ENCODE measurements at regions not wholly inside any gene's neighbourhood (a gene's known extent, or its start where the extent isn't known, plus 50 kb on each side); places are given as distances from the start of the nearest gene placed in this dataset.

- Histone ChIP-seq H3K4me3 (ENCODE audit: low read depth, low read length) (no peak overlapping the region), H3K27ac (ENCODE audit: low read depth, low read length) (no peak overlapping the region), H3K27me3 (ENCODE audit: control insufficient read depth, insufficient read depth, low read length) (no peaks in the 10 kb centered on the region), H3K4me1 (ENCODE audit: control insufficient read depth, insufficient read depth, low read length) (no peaks in the 10 kb centered on the region), H3K9ac (ENCODE audit: low read length) (no peak overlapping the region), H3K36me3 (ENCODE audit: control insufficient read depth, insufficient read depth, low read length) (no peaks in the 10 kb centered on the region), H3K9me3 (ENCODE audit: control insufficient read depth, insufficient read depth, low read depth, low read length) (no peaks in the 10 kb centered on the region)
These were observed 155.5 kb upstream of the GRIN3A start for GRCh38 chr9:101893661-101894646.

GRCh38 chr9:101881508-101881907 is 143.1 kb upstream of the GRIN3A start:
- H3K27ac ChIP-seq (ENCODE audit: low read depth, low read length) = no peak overlapping the region
- H3K9ac ChIP-seq (ENCODE audit: low read length) = no peak overlapping the region
- H3K9me3 ChIP-seq (ENCODE audit: control insufficient read depth, insufficient read depth, low read depth, low read length) = no peaks in the 10 kb centered on the region
- no peaks in the 10 kb centered on the region for H3K36me3 ChIP-seq (ENCODE audit: control insufficient read depth, insufficient read depth, low read length)
- no peak overlapping the region for H3K4me3 ChIP-seq (ENCODE audit: low read depth, low read length)
- no peaks in the 10 kb centered on the region for H3K4me1 ChIP-seq (ENCODE audit: control insufficient read depth, insufficient read depth, low read length)
- H3K27me3 ChIP-seq (ENCODE audit: control insufficient read depth, insufficient read depth, low read length) = no peaks in the 10 kb centered on the region

- Histone ChIP-seq H3K27ac (ENCODE audit: low read depth, low read length) (no peak overlapping the region), H3K4me3 (ENCODE audit: low read depth, low read length) (no peak overlapping the region), H3K36me3 (ENCODE audit: control insufficient read depth, insufficient read depth, low read length) (no peaks in the 10 kb centered on the region), H3K27me3 (ENCODE audit: control insufficient read depth, insufficient read depth, low read length) (no peaks in the 10 kb centered on the region), H3K9ac (ENCODE audit: low read length) (no peak overlapping the region), H3K4me1 (ENCODE audit: control insufficient read depth, insufficient read depth, low read length) (no peaks in the 10 kb centered on the region), H3K9me3 (ENCODE audit: control insufficient read depth, insufficient read depth, low read depth, low read length) (no peaks in the 10 kb centered on the region)
These were observed 142.4 kb upstream of the GRIN3A start for GRCh38 chr9:101880846-101881245.

- H3K27me3 ChIP-seq (ENCODE audit: control insufficient read depth, insufficient read depth, low read length) = no peaks in the 10 kb centered on the region
- no peaks in the 10 kb centered on the region for H3K9me3 ChIP-seq (ENCODE audit: control insufficient read depth, insufficient read depth, low read depth, low read length)
These were observed 140.3 kb upstream of the GRIN3A start for GRCh38 chr9:101878734-101879133.

GRCh38 chr9:101877439-101877838 is 139.0 kb upstream of the GRIN3A start:
- H3K4me1 ChIP-seq (ENCODE audit: control insufficient read depth, insufficient read depth, low read length) = 0 out of 2 replicates have a peak, but pooled peaks cover 4% of the 10 kb centered on the region
- H3K9me3 ChIP-seq (ENCODE audit: control insufficient read depth, insufficient read depth, low read depth, low read length) = no peaks in the 10 kb centered on the region

More at GRCh38 chr9:101878734-101879133, 140.3 kb upstream of the GRIN3A start:
- no peak overlapping the region for H3K9ac ChIP-seq (ENCODE audit: low read length)
- H3K36me3 ChIP-seq (ENCODE audit: control insufficient read depth, insufficient read depth, low read length) = no peaks in the 10 kb centered on the region
- 0 out of 2 replicates have a peak, but pooled peaks cover 4% of the 10 kb centered on the region for H3K4me1 ChIP-seq (ENCODE audit: control insufficient read depth, insufficient read depth, low read length)
- H3K4me3 ChIP-seq (ENCODE audit: low read depth, low read length) = no peak overlapping the region
- H3K27ac ChIP-seq (ENCODE audit: low read depth, low read length) = no peak overlapping the region

GRCh38 chr9:101861472-101861871 is 123.0 kb upstream of the GRIN3A start:
- H3K27ac ChIP-seq (ENCODE audit: low read depth, low read length) = no peak overlapping the region
- H3K4me1 ChIP-seq (ENCODE audit: control insufficient read depth, insufficient read depth, low read length) = no peaks in the 10 kb centered on the region
- no peak overlapping the region for H3K9ac ChIP-seq (ENCODE audit: low read length)
- H3K4me3 ChIP-seq (ENCODE audit: low read depth, low read length) = no peak overlapping the region
- no peaks in the 10 kb centered on the region for H3K36me3 ChIP-seq (ENCODE audit: control insufficient read depth, insufficient read depth, low read length)
- no peaks in the 10 kb centered on the region for H3K9me3 ChIP-seq (ENCODE audit: control insufficient read depth, insufficient read depth, low read depth, low read length)
- no peaks in the 10 kb centered on the region for H3K27me3 ChIP-seq (ENCODE audit: control insufficient read depth, insufficient read depth, low read length)

More at GRCh38 chr9:101877439-101877838, 139.0 kb upstream of the GRIN3A start:
- H3K27ac ChIP-seq (ENCODE audit: low read depth, low read length) = no peak overlapping the region
- H3K27me3 ChIP-seq (ENCODE audit: control insufficient read depth, insufficient read depth, low read length) = no peaks in the 10 kb centered on the region
- H3K4me3 ChIP-seq (ENCODE audit: low read depth, low read length) = no peak overlapping the region
- no peak overlapping the region for H3K9ac ChIP-seq (ENCODE audit: low read length)
- no peaks in the 10 kb centered on the region for H3K36me3 ChIP-seq (ENCODE audit: control insufficient read depth, insufficient read depth, low read length)

- Histone ChIP-seq H3K27me3 (ENCODE audit: control insufficient read depth, insufficient read depth, low read length) (no peaks in the 10 kb centered on the region), H3K27ac (ENCODE audit: low read depth, low read length) (no peak overlapping the region), H3K4me3 (ENCODE audit: low read depth, low read length) (no peak overlapping the region), H3K9ac (ENCODE audit: low read length) (no peak overlapping the region), H3K4me1 (ENCODE audit: control insufficient read depth, insufficient read depth, low read length) (no peaks in the 10 kb centered on the region), H3K36me3 (ENCODE audit: control insufficient read depth, insufficient read depth, low read length) (no peaks in the 10 kb centered on the region), H3K9me3 (ENCODE audit: control insufficient read depth, insufficient read depth, low read depth, low read length) (no peaks in the 10 kb centered on the region)
These were observed 122.5 kb upstream of the GRIN3A start for GRCh38 chr9:101860920-101861319.

GRCh38 chr9:101859620-101860019 is 121.2 kb upstream of the GRIN3A start:
- no peaks in the 10 kb centered on the region for H3K36me3 ChIP-seq (ENCODE audit: control insufficient read depth, insufficient read depth, low read length)
- no peaks in the 10 kb centered on the region for H3K4me1 ChIP-seq (ENCODE audit: control insufficient read depth, insufficient read depth, low read length)
- H3K9ac ChIP-seq (ENCODE audit: low read length) = no peak overlapping the region
- H3K27me3 ChIP-seq (ENCODE audit: control insufficient read depth, insufficient read depth, low read length) = no peaks in the 10 kb centered on the region
- no peak overlapping the region for H3K4me3 ChIP-seq (ENCODE audit: low read depth, low read length)
- H3K27ac ChIP-seq (ENCODE audit: low read depth, low read length) = no peak overlapping the region
- H3K9me3 ChIP-seq (ENCODE audit: control insufficient read depth, insufficient read depth, low read depth, low read length) = no peaks in the 10 kb centered on the region

- H3K4me1 ChIP-seq (ENCODE audit: control insufficient read depth, insufficient read depth, low read length) = no peaks in the 10 kb centered on the region
- no peaks in the 10 kb centered on the region for H3K27me3 ChIP-seq (ENCODE audit: control insufficient read depth, insufficient read depth, low read length)
- no peaks in the 10 kb centered on the region for H3K9me3 ChIP-seq (ENCODE audit: control insufficient read depth, insufficient read depth, low read depth, low read length)
- no peak overlapping the region for H3K9ac ChIP-seq (ENCODE audit: low read length)
- no peak overlapping the region for H3K4me3 ChIP-seq (ENCODE audit: low read depth, low read length)
- no peaks in the 10 kb centered on the region for H3K36me3 ChIP-seq (ENCODE audit: control insufficient read depth, insufficient read depth, low read length)
- no peak overlapping the region for H3K27ac ChIP-seq (ENCODE audit: low read depth, low read length)
These were observed 119.6 kb upstream of the GRIN3A start for GRCh38 chr9:101858026-101858425.

GRCh38 chr9:101849102-101849707 is 110.8 kb upstream of the GRIN3A start:
- no peaks in the 10 kb centered on the region for H3K36me3 ChIP-seq (ENCODE audit: control insufficient read depth, insufficient read depth, low read length)
- no peaks in the 10 kb centered on the region for H3K9me3 ChIP-seq (ENCODE audit: control insufficient read depth, insufficient read depth, low read depth, low read length)
- H3K27ac ChIP-seq (ENCODE audit: low read depth, low read length) = no peak overlapping the region

GRCh38 chr9:101848485-101848919 is 110.1 kb upstream of the GRIN3A start:
- Histone ChIP-seq H3K9me3 (ENCODE audit: control insufficient read depth, insufficient read depth, low read depth, low read length) (no peaks in the 10 kb centered on the region), H3K9ac (ENCODE audit: low read length) (no peak overlapping the region), H3K36me3 (ENCODE audit: control insufficient read depth, insufficient read depth, low read length) (no peaks in the 10 kb centered on the region), H3K27me3 (ENCODE audit: control insufficient read depth, insufficient read depth, low read length) (no peaks in the 10 kb centered on the region), H3K27ac (ENCODE audit: low read depth, low read length) (no peak overlapping the region), H3K4me1 (ENCODE audit: control insufficient read depth, insufficient read depth, low read length) (no peaks in the 10 kb centered on the region), H3K4me3 (ENCODE audit: low read depth, low read length) (no peak overlapping the region)

More at GRCh38 chr9:101849102-101849707, 110.8 kb upstream of the GRIN3A start:
- Histone ChIP-seq H3K9ac (ENCODE audit: low read length) (no peak overlapping the region), H3K4me1 (ENCODE audit: control insufficient read depth, insufficient read depth, low read length) (no peaks in the 10 kb centered on the region), H3K4me3 (ENCODE audit: low read depth, low read length) (no peak overlapping the region), H3K27me3 (ENCODE audit: control insufficient read depth, insufficient read depth, low read length) (no peaks in the 10 kb centered on the region)
